Head of caudate nucleus (tissue), 42 donors: ENCODE measurements at regions not wholly inside any gene's neighbourhood (a gene's known extent, or its start where the extent isn't known, plus 50 kb on each side); places are given as distances from the start of the nearest gene placed in this dataset.
A peak's percentile ranks its signal among the peaks of the same experiment; 100 is the strongest.

Experiments
- DNase-seq, 42 donors: peaks; one replicate each; pipeline versions ENCODE4 v3.0.0 to v3.0.0-alpha.2; 2020 to 2021; ENCODE audit warnings: mixed read lengths in 7 of 42
- intact Hi-C: fragments of 100-400 bp; cut with DNase I; formaldehyde crosslinking; loops from one replicate; pipeline ENCODE4 v1.15.0; 2022

- DNase-seq: no peak
- intact Hi-C loops: no loop called here
Observed at GRCh38 chr13:52975969-52976368, 52.6 kb upstream of the OLFM4 start.

GRCh38 chr13:52975161-52975560 is 53.5 kb upstream of the OLFM4 start:
- intact Hi-C loops: no loop called here
- no peak for DNase-seq

GRCh38 chr13:52974711-52975110 is 53.9 kb upstream of the OLFM4 start:
- no peak for DNase-seq
- intact Hi-C loops: no loop called here

- intact Hi-C loops: no loop called here
- peak in 13 of 42 donors; percentile 17 to 57 (median 36) for DNase-seq
Observed at GRCh38 chr13:52969373-52969772, 59.2 kb upstream of the OLFM4 start.

- intact Hi-C loops: no loop called here
- peak; percentile 66 to 91 (median 80) for DNase-seq
Observed at GRCh38 chr13:52968074-52968700, 60.4 kb upstream of the OLFM4 start.

- DNase-seq: no peak
- intact Hi-C loops: no loop called here
Observed at GRCh38 chr13:52961987-52962386, 66.6 kb upstream of the OLFM4 start.

- DNase-seq: no peak
- intact Hi-C loops: no loop called here
Observed at GRCh38 chr13:52961256-52961910, 67.2 kb upstream of the OLFM4 start.

- DNase-seq: no peak
- intact Hi-C loops: no loop called here
Observed at GRCh38 chr13:52955472-52955874, 73.1 kb upstream of the OLFM4 start.

GRCh38 chr13:52954838-52955237 is 73.8 kb upstream of the OLFM4 start:
- DNase-seq: no peak
- intact Hi-C loops: no loop called here

GRCh38 chr13:52950436-52950956 is 78.1 kb upstream of the OLFM4 start:
- intact Hi-C loops: no loop called here
- DNase-seq: no peak

- intact Hi-C loops: no loop called here
- DNase-seq: peak; percentile 36 to 92 (median 74)
Observed at GRCh38 chr13:52949742-52950141, 78.9 kb upstream of the OLFM4 start.

GRCh38 chr13:52949044-52949443 is 79.6 kb upstream of the OLFM4 start:
- intact Hi-C loops: no loop called here

GRCh38 chr13:52947921-52948373 is 80.7 kb upstream of the OLFM4 start:
- intact Hi-C loops: no loop called here
- peak in 28 of 42 donors; percentile 27 to 76 (median 55) for DNase-seq

More at GRCh38 chr13:52949044-52949443, 79.6 kb upstream of the OLFM4 start:
- DNase-seq: no peak

- DNase-seq: no peak
- intact Hi-C loops: no loop called here
Observed at GRCh38 chr13:52945348-52945747, 83.3 kb upstream of the OLFM4 start.

GRCh38 chr13:52944697-52945096 is 83.9 kb upstream of the OLFM4 start:
- intact Hi-C loops: no loop called here
- DNase-seq: no peak

GRCh38 chr13:52938065-52938464 is 89.6 kb upstream of the PCDH8 start:
- intact Hi-C loops: no loop called here
- no peak for DNase-seq

GRCh38 chr13:52936806-52937205 is 88.4 kb upstream of the PCDH8 start:
- intact Hi-C loops: no loop called here

GRCh38 chr13:52934258-52934657 is 85.8 kb upstream of the PCDH8 start:
- intact Hi-C loops: no loop called here
- no peak for DNase-seq

More at GRCh38 chr13:52936806-52937205, 88.4 kb upstream of the PCDH8 start:
- no peak for DNase-seq

- DNase-seq: no peak
- intact Hi-C loops: no loop called here
Observed at GRCh38 chr13:52933547-52934210, 85.2 kb upstream of the PCDH8 start.

GRCh38 chr13:52933099-52933498 is 84.7 kb upstream of the PCDH8 start:
- DNase-seq: no peak
- intact Hi-C loops: no loop called here
